ENCODE measurements at regions not wholly inside any gene's neighbourhood (a gene's known extent, or its start where the extent isn't known, plus 50 kb on each side); places are given as distances from the start of the nearest gene placed in this dataset.

- no peaks in the 10 kb centered on the region for H3K27me3 ChIP-seq (ENCODE audit: insufficient read depth, low read depth, low read length)
- no peaks in the 10 kb centered on the region for H4K20me1 ChIP-seq (ENCODE audit: insufficient read depth)
- no peaks in the 10 kb centered on the region for H3K36me3 ChIP-seq (ENCODE audit: insufficient read depth, low read length)
- no peaks in the 10 kb centered on the region for H3F3A ChIP-seq (ENCODE audit: insufficient read depth, low read length, poor library complexity, severe bottlenecking)
- no peak overlapping the region for H2AFZ ChIP-seq (ENCODE audit: low read depth, low read length)
- H3K9ac ChIP-seq (ENCODE audit: low read length), result no peak overlapping the region
- H3K4me2 ChIP-seq (ENCODE audit: low read length), result no peak overlapping the region
- H3K27ac ChIP-seq (ENCODE audit: low read length), result no peak overlapping the region
- H3K9me2 ChIP-seq (ENCODE audit: insufficient read depth, low read length), result no peaks in the 10 kb centered on the region
- TF ChIP-seq REST (IDR thresholded peaks at IDR 0.05; ENCODE audit: borderline replicate concordance) (no peak), EP300 (conservative IDR thresholded peaks at IDR 0.05; ENCODE audit: poor library complexity, severe bottlenecking) (no peak), POLR2AphosphoS5 (IDR thresholded peaks at IDR 0.05) (no peak), RAD21 (conservative IDR thresholded peaks at IDR 0.05) (no peak), CTCF (IDR thresholded peaks at IDR 0.05; ENCODE audit: poor library complexity, severe bottlenecking) (no peak), EZH2 (IDR thresholded peaks at IDR 0.05; ENCODE audit: borderline replicate concordance, insufficient read depth, low read length, poor library complexity, severe bottlenecking) (no peak), SMC3 (conservative IDR thresholded peaks at IDR 0.05; ENCODE audit: poor library complexity) (no peak), MXI1 (conservative IDR thresholded peaks at IDR 0.05; ENCODE audit: poor library complexity, severe bottlenecking) (no peak), TAF1 (IDR thresholded peaks at IDR 0.05; ENCODE audit: low read depth) (no peak)
- no peaks in the 10 kb centered on the region for H3K9me3 ChIP-seq (ENCODE audit: low read length)
- H3K4me3 ChIP-seq (ENCODE audit: low read length), result no peak overlapping the region
- H3K79me2 ChIP-seq (replicated peaks; ENCODE audit: insufficient read depth, low read length), result no peaks in the 10 kb centered on the region
Observed at GRCh38 chr2:106338043-106338442, 130.2 kb downstream of the RGPD3 start.

GRCh38 chr2:106336737-106337136 lies 131.5 kb downstream of the RGPD3 start:
- H3K4me2 ChIP-seq (ENCODE audit: low read length), result no peak overlapping the region
- H2AFZ ChIP-seq (ENCODE audit: low read depth, low read length), result no peak overlapping the region
- no peaks in the 10 kb centered on the region for H3K36me3 ChIP-seq (ENCODE audit: insufficient read depth, low read length)
- no peaks in the 10 kb centered on the region for H4K20me1 ChIP-seq (ENCODE audit: insufficient read depth)
- H3K27ac ChIP-seq (ENCODE audit: low read length), result no peak overlapping the region
- H3F3A ChIP-seq (ENCODE audit: insufficient read depth, low read length, poor library complexity, severe bottlenecking), result no peaks in the 10 kb centered on the region
- TF ChIP-seq CTCF (IDR thresholded peaks at IDR 0.05; ENCODE audit: poor library complexity, severe bottlenecking) (no peak), EZH2 (IDR thresholded peaks at IDR 0.05; ENCODE audit: borderline replicate concordance, insufficient read depth, low read length, poor library complexity, severe bottlenecking) (no peak), SMC3 (conservative IDR thresholded peaks at IDR 0.05; ENCODE audit: poor library complexity) (no peak), TAF1 (IDR thresholded peaks at IDR 0.05; ENCODE audit: low read depth) (no peak), REST (IDR thresholded peaks at IDR 0.05; ENCODE audit: borderline replicate concordance) (no peak)
- no peaks in the 10 kb centered on the region for H3K9me3 ChIP-seq (ENCODE audit: low read length)
- no peak overlapping the region for H3K9ac ChIP-seq (ENCODE audit: low read length)
- H3K4me3 ChIP-seq (ENCODE audit: low read length), result no peak overlapping the region
- no peaks in the 10 kb centered on the region for H3K27me3 ChIP-seq (ENCODE audit: insufficient read depth, low read depth, low read length)
- H3K9me2 ChIP-seq (ENCODE audit: insufficient read depth, low read length), result no peaks in the 10 kb centered on the region
- H3K79me2 ChIP-seq (replicated peaks; ENCODE audit: insufficient read depth, low read length), result no peaks in the 10 kb centered on the region

All from neural cell (in vitro differentiated cells).